Panc1 (cell line): ENCODE measurements at regions not wholly inside any gene's neighbourhood (a gene's known extent, or its start where the extent isn't known, plus 50 kb on each side); places are given as distances from the start of the nearest gene placed in this dataset.

Experiments used
- ATAC-seq: fragments of 200-7000 bp; cut with Tn5 transposase; 2 replicates; pipeline ENCODE4 v1.9.1; 2020; ENCODE audit warnings: mild to moderate bottlenecking, moderate library complexity
- BruUV-seq: library from RNA; stranded (reverse); fragments of 400-500 nt; replicated peaks from 2 replicates; lab custom pipeline; 2021; lab: Mats Ljungman, UMichigan
- CTCF ChIA-PET: fragments of 300-600 bp; sonication (Branson Sonifier 250); formaldehyde crosslinking; loops from one replicate; lab custom pipeline; 2022; ENCODE audit warnings: antibody characterized with exemption; lab: Charles Lee
- POLR2A ChIA-PET: fragments of 300-600 bp; sonication (Branson Sonifier 250); formaldehyde crosslinking; loops from one replicate; lab custom pipeline; 2022; ENCODE audit warnings: antibody characterized with exemption; lab: Charles Lee
- DNase-seq: peaks from one replicate; pipeline ENCODE4 v3.0.0-alpha.2; 2010; ENCODE audit warnings: low read depth, low spot score
- H3K27ac ChIP-seq: 2 replicates; pipeline ENCODE4 v1.5.1; 2011; ENCODE audit warnings: mild to moderate bottlenecking, low read length, inconsistent platforms
- H3K27me3 ChIP-seq: fragments of 200-500 bp; sonication (Bioruptor generic); 2 replicates; pipeline ENCODE4 v1.6.0; 2014; ENCODE audit warnings: low read length, inconsistent platforms; ENCODE audit not compliant: control insufficient read depth, insufficient read depth
- H3K36me3 ChIP-seq: fragments of 200-500 bp; sonication (Bioruptor generic); 2 replicates; pipeline ENCODE4 v1.5.1; 2014; ENCODE audit warnings: inconsistent platforms, mild to moderate bottlenecking, low read length, moderate library complexity; ENCODE audit not compliant: control insufficient read depth, insufficient read depth
- H3K4me1 ChIP-seq: 2 replicates; pipeline ENCODE4 v1.5.1; 2011; ENCODE audit warnings: inconsistent platforms, mild to moderate bottlenecking, low read length, moderate library complexity; ENCODE audit not compliant: control insufficient read depth, insufficient read depth
- H3K4me3 ChIP-seq, 2 experiments: 2 replicates each; pipeline ENCODE4 v1.5.1; 2011 to 2012; ENCODE audit warnings: low read depth in 2 of 2, low read length in 2 of 2, mild to moderate bottlenecking in 2 of 2, inconsistent platforms in 1 of 2, moderate library complexity in 1 of 2
- H3K9me3 ChIP-seq: fragments of 200-500 bp; sonication (Bioruptor generic); 2 replicates; pipeline ENCODE4 v1.5.1; 2014; ENCODE audit warnings: low read depth, mild to moderate bottlenecking, inconsistent platforms, low read length, moderate library complexity; ENCODE audit not compliant: control insufficient read depth, insufficient read depth
- CTCF ChIP-seq: fragments of 450-650 bp; IDR thresholded peaks from 2 replicates; pipeline ENCODE4 v1.5.1; 2017; ENCODE audit warnings: mild to moderate bottlenecking
- POLR2AphosphoS5 ChIP-seq: IDR thresholded peaks from 2 replicates; pipeline ENCODE4 v1.6.1; 2012; ENCODE audit warnings: mild to moderate bottlenecking, low read depth, low read length, moderate library complexity
- SIN3A ChIP-seq: IDR thresholded peaks from 2 replicates; pipeline ENCODE4 v1.6.1; 2012; ENCODE audit warnings: low read depth, mild to moderate bottlenecking, low read length, moderate library complexity, borderline replicate concordance; ENCODE audit not compliant: insufficient read depth
- TCF7L2 ChIP-seq: IDR thresholded peaks from 2 replicates; pipeline ENCODE4 v1.6.1; 2011; ENCODE audit warnings: mild to moderate bottlenecking, low read depth, low read length, inconsistent platforms
- in situ Hi-C: cut with HindIII; loops from 2 replicates; pipeline ENCODE4 v1.10.0; 2016; ENCODE audit warnings: low sequenced_read_pairs, low pct_unique_long_range_greater_than_20kb
- intact Hi-C: fragments of 100-400 bp; cut with micrococcal nuclease; formaldehyde crosslinking; loops from one replicate; pipeline ENCODE4 v1.10.0; 2022; ENCODE audit not compliant: unreplicated experiment
- TF ChIP-seq, protein P1 (sequence below), 2 experiments: IDR thresholded peaks; 2 replicates each; pipeline ENCODE4 v1.6.1; 2011 to 2012; ENCODE audit warnings: low read depth in 2 of 2, control low read depth in 1 of 2, low read length in 1 of 2, mild to moderate bottlenecking in 1 of 2, moderate library complexity in 1 of 2; ENCODE audit not compliant: insufficient read depth in 1 of 2

GRCh38 chr10:120701381-120701780 is 149.8 kb upstream of the WDR11 start:
- Histone ChIP-seq H3K9me3 (peaks cover 8% of the 10 kb centered on the region; the same call in 1 of the 2 replicates), H3K27ac (no peak overlapping the region), H3K36me3 (no peaks in the 10 kb centered on the region), H3K4me3 (no peak overlapping the region), H3K4me1 (no peaks in the 10 kb centered on the region), H3K27me3 (peaks cover 12% of the 10 kb centered on the region)
- intact Hi-C loops (no loop called here), in situ Hi-C loops (no loop called here)
- ChIA-PET CTCF (no interaction called here), POLR2A (no interaction called here)
- DNase-seq (no peak), ATAC-seq (no peak)
- BruUV-seq, result no TSS peak
- TF ChIP-seq, protein P1, sequence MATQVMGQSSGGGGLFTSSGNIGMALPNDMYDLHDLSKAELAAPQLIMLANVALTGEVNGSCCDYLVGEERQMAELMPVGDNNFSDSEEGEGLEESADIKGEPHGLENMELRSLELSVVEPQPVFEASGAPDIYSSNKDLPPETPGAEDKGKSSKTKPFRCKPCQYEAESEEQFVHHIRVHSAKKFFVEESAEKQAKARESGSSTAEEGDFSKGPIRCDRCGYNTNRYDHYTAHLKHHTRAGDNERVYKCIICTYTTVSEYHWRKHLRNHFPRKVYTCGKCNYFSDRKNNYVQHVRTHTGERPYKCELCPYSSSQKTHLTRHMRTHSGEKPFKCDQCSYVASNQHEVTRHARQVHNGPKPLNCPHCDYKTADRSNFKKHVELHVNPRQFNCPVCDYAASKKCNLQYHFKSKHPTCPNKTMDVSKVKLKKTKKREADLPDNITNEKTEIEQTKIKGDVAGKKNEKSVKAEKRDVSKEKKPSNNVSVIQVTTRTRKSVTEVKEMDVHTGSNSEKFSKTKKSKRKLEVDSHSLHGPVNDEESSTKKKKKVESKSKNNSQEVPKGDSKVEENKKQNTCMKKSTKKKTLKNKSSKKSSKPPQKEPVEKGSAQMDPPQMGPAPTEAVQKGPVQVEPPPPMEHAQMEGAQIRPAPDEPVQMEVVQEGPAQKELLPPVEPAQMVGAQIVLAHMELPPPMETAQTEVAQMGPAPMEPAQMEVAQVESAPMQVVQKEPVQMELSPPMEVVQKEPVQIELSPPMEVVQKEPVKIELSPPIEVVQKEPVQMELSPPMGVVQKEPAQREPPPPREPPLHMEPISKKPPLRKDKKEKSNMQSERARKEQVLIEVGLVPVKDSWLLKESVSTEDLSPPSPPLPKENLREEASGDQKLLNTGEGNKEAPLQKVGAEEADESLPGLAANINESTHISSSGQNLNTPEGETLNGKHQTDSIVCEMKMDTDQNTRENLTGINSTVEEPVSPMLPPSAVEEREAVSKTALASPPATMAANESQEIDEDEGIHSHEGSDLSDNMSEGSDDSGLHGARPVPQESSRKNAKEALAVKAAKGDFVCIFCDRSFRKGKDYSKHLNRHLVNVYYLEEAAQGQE (IDR thresholded peaks at IDR 0.05; ENCODE audit: insufficient read depth in 1 of 2, low read depth in 2 of 2, low read length in 1 of 2), result no peak
- no peak for TF ChIP-seq CTCF
- no peak for TF ChIP-seq SIN3A
- no peak for TF ChIP-seq TCF7L2
- TF ChIP-seq POLR2AphosphoS5, result no peak

DNA sequence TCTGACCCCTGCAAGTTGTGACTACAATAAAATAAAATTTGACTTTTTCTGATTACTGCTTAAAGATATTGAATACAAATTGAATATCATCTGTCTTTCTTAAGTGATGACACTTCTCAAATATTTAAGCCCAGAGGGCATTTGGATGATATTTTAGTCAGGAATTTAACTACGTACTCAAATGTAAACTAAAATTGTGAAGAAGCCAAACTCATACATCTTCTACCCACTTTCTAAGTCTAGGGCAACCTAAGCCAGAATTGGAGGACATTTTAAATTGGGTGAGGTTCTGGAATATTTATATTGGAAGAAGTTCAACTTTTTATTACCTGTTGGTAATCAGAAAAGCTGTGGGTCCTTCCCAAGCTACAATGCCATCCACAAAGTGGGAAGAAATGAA is 149.1 kb upstream of the WDR11 start:
- ATAC-seq (no peak), DNase-seq (no peak)
- in situ Hi-C loops (no loop called here), intact Hi-C loops (no loop called here)
- Histone ChIP-seq H3K9me3 (0 out of 2 replicates have a peak, but pooled peaks cover 8% of the 10 kb centered on the region), H3K4me3 (no peak overlapping the region), H3K27ac (no peak overlapping the region), H3K27me3 (peaks cover 12% of the 10 kb centered on the region), H3K4me1 (no peaks in the 10 kb centered on the region), H3K36me3 (no peaks in the 10 kb centered on the region)
- TF ChIP-seq CTCF, result no peak
- TF ChIP-seq TCF7L2, result no peak
- no peak for TF ChIP-seq SIN3A
- TF ChIP-seq, protein P1 (IDR thresholded peaks at IDR 0.05; ENCODE audit: insufficient read depth in 1 of 2, low read depth in 2 of 2, low read length in 1 of 2), result no peak
- no peak for TF ChIP-seq POLR2AphosphoS5
- no TSS peak for BruUV-seq
- POLR2A ChIA-PET, result no interaction called here
- CTCF ChIA-PET, result no interaction called here
